GM19397 (cell line): ENCODE measurements at regions not wholly inside any gene's neighbourhood (a gene's known extent, or its start where the extent isn't known, plus 50 kb on each side); places are given as distances from the start of the nearest gene placed in this dataset.
"Not testable (repeated sequence)": the region's sequence is repeated elsewhere in the genome, so short reads cannot be mapped to it uniquely, and the experiment has no call there.

Experiments
- ATAC-seq: cut with Tn5 transposase; IDR thresholded peaks from one replicate; pipeline ENCODE4 v1.9.1; 2021; ENCODE audit warnings: mild to moderate bottlenecking, moderate library complexity; ENCODE audit not compliant: unreplicated experiment

DNA sequence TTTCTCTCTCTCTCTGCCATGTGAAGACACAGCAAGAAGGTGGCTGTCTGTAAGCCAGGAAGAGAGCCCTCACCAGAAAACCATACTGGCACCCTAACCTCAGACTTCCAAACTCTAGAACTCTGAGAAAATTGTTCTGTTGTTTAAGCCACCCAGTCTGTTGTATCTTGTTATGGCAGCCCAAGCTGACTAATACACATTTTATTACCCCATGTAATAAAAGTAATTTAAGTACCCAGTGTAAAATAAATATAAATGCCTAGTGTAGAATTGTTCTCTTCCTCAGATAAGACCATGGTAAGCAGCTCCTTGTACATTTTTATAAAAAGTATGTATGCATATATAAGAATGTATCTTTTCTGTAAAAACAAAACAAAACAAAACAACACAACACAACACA is 119.7 kb downstream of the DTL start:
- no peak for ATAC-seq

- ATAC-seq = no peak
Measured at GRCh38 chr1:212157252-212157651, 121.7 kb downstream of the DTL start.

GRCh38 chr1:212158912-212159796 is 123.6 kb downstream of the DTL start:
- ATAC-seq = no peak

- no peak for ATAC-seq
Measured at GRCh38 chr1:212161231-212161781, 123.9 kb upstream of the PPP2R5A start.

DNA sequence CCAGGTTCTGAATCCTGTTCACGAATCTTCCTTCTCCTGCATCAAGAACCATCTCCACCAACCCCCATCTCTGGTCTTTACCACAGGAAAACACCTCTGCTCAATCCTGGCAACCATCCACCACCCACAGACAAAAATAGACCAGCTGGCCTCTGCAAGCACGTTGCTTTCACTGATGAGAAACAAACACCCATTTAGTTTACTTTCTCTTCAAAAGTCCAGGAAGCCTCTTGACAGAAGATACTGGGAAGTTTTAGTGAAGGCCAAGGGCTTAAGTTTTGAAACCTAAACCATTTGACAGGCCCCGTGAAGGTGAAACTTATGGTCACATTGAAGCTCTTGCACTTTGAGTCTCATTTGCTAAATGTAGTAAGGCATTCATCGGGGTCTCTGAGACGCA is 122.6 kb upstream of the PPP2R5A start:
- ATAC-seq = peak; percentile 54

DNA sequence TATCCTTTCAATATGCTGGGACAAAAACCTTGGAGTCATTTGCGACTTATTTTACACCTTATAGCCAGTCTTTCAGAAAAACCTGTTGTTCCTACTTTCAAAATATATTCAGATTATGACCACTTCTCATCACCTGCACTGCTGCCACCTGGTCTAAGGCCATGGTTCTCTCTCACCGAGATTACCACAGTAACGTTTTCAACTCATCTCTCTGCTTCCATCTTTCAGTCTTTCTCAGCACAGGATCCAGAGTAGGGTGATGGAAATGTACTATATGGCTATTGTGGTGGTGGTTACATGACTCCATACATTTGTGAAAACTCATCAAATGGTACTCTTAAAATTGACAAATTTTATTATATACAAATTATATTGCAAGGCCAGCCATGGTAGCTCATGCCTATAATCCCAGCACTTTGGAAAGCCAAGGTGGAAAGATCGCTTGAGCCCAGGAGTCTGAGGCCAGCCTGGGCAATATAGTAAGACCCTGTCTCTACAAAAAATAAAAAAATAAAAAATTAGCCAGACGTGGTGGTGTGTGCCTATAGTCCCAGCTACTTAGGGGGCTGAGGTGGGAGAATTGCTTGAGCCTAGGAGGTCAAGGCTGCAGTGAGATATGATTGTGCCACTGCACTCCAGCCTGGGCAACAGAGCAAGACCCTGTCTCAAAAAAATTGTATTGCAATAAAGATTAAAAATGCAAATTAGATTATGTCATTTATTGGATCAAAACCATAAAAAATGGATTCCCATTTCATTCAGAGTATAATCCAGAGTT is 120.9 kb upstream of the PPP2R5A start:
- ATAC-seq = no peak

GRCh38 chr1:212166244-212166643 is 119.0 kb upstream of the PPP2R5A start:
- ATAC-seq = no peak

- no peak for ATAC-seq
Measured at GRCh38 chr1:212166644-212167043, 118.6 kb upstream of the PPP2R5A start.

- no peak for ATAC-seq
Measured at GRCh38 chr1:212167098-212167497, 118.1 kb upstream of the PPP2R5A start.

GRCh38 chr1:212173567-212173966 is 111.6 kb upstream of the PPP2R5A start:
- ATAC-seq = no peak

DNA sequence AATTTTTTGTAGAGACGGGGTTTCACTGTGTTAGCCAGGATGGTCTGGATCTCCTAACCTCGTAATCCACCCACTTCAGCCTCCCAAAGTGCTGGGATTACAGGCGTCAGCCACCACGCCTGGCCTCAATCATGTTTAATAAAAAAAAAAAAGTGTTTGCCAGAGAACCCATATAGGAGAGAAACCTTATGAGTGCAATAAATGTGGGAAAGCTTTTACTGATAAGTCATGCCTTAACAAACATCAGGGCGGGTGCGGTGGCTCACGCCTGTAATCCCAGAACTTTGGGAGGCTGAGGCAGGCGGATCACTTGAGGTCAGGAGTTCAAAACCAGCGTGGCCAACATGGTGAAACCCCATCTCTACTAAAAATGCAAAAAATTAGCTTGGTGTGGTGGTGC is 110.9 kb upstream of the PPP2R5A start:
- not testable (repeated sequence) for ATAC-seq

- no peak for ATAC-seq
Measured at GRCh38 chr1:212177542-212177941, 107.7 kb upstream of the PPP2R5A start.

- no peak for ATAC-seq
Measured at GRCh38 chr1:212178851-212179250, 106.4 kb upstream of the PPP2R5A start.

GRCh38 chr1:212179394-212180076 is 105.7 kb upstream of the PPP2R5A start:
- no peak for ATAC-seq

DNA sequence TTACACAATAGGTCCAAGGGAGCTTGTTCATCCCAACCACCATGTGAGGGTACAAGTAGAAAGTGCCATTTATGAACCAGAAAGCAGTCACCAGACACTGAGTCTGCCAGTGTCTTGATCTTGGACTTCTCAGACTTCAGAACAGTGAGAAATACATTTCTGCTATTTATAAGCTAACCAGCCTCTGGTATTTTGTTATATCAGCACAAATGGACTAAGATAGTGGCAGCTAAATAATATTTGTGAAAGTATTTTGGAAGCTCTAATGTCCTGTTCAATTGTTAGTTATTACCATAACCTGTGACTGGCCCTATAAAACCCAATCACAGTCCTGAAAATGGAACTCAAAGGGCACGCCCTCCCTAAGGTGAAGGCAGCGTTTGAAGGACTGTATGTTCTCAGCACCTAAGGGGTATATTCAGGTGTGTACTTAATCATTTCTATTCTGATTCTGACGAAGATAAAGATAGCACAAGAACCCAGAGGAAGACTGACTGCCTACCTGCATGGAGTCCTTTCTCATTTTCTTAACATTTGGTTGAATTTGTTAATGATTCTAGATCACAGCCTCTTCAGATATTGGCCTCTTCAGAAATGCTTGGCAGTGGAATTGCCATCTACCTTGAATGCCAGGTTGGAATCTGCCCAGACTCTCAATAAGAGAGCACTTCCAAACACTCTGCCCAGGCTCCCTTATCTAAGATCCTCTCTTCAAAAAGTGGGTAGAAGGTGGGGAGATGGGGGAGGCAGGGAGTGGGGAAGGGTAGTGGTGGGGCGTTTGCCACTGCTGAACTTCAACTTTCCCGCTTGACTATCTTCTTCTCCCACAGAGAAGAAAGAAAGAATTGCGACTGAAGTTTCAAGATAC is 104.0 kb upstream of the PPP2R5A start:
- ATAC-seq = no peak

DNA sequence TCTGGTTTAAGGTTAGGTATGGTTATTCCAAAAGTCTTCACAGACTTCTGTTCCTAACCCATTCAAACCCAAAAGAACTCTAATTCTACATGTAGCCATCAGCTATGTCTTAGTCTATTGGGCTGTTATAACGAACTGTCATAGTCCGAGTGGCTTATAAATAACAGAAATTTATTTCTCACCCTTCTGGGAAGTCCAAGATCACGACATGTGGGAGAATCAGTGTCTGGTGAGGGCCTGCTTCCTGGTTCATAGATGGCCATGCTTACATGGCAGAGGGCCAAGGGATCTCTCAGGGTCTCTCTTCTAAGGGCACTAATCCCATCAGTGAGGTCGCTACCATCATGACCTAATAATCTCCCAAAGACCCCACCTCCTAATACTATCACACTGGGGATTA is 103.0 kb upstream of the PPP2R5A start:
- ATAC-seq = no peak

DNA sequence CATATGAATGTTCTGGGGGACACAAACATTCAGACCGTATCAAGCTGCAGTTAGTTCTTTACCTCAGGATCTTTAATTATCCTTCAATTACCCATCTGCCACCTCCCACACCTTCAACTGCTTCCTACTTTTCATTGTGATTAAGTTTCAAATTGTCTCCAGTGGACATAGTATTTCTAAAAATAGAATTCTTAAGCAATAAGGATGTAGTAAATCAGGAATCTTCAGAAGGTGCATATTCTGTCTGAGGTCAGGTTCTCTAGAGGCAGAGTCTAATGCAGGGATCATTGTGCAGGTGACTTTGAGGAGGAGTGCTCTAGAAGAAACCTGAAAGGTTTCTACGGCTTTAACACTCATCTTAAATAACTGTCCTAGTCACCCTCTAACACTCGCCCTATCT is 102.6 kb upstream of the PPP2R5A start:
- no peak for ATAC-seq

GRCh38 chr1:212186427-212187207 is 98.6 kb upstream of the PPP2R5A start:
- peak; percentile 97 for ATAC-seq

GRCh38 chr1:212188599-212189351 is 96.4 kb upstream of the PPP2R5A start:
- no peak for ATAC-seq
